GM12878 (cell line): ENCODE measurements at regions not wholly inside any gene's neighbourhood (a gene's known extent, or its start where the extent isn't known, plus 50 kb on each side); places are given as distances from the start of the nearest gene placed in this dataset.

Source experiments
- ATAC-seq: fragments of 200-7000 bp; cut with Tn5 transposase; 3 replicates; pipeline ENCODE4 v1.9.1; 2020; ENCODE audit warnings: mild to moderate bottlenecking, moderate library complexity
- BruUV-seq: library from RNA; stranded (reverse); fragments of 400-500 nt; replicated peaks from 2 replicates; lab custom pipeline; 2021; lab: Mats Ljungman, UMichigan
- CTCF ChIA-PET: fragments of 300-600 bp; sonication (Branson Sonifier 250); formaldehyde crosslinking; extraction: SDS; loops from one replicate; lab custom pipeline; 2021; ENCODE audit warnings: inconsistent platforms; lab: Yijun Ruan, JAX
- POLR2A ChIA-PET: fragments of 350-600 bp; formaldehyde crosslinking; extraction: SDS; loops from one replicate; lab custom pipeline; 2021; ENCODE audit warnings: inconsistent platforms; lab: Charles Lee
- RAD21 ChIA-PET: fragments of 300-600 bp; sonication (Branson Sonifier 250); formaldehyde crosslinking; loops from one replicate; lab custom pipeline; 2023; ENCODE audit warnings: antibody characterized with exemption; ENCODE audit not compliant: unreplicated experiment; lab: Charles Lee
- SMC1A ChIA-PET: fragments of 300-600 bp; sonication (Branson Sonifier 250); formaldehyde crosslinking; loops from one replicate; lab custom pipeline; 2023; ENCODE audit not compliant: unreplicated experiment, uncharacterized antibody; lab: Charles Lee
- DNase-seq: peaks from one replicate; pipeline ENCODE4 v3.0.0-alpha.2; 2011; ENCODE audit warnings: low read depth, low spot score
- FAIRE-seq: peaks from 3 replicates; lab custom pipeline; 2011; peaks lifted over from hg19 to GRCh38; lab: Jason Lieb, UNC
- H2AFZ ChIP-seq: 2 replicates; pipeline ENCODE4 v1.6.0; 2011; ENCODE audit warnings: low read depth, low read length, control low read depth; ENCODE audit not compliant: control insufficient read depth
- H3K27ac ChIP-seq: 2 replicates; pipeline ENCODE4 v1.5.1; 2011; ENCODE audit warnings: control low read depth; ENCODE audit not compliant: control insufficient read depth, insufficient read depth
- H3K27me3 ChIP-seq, 2 experiments: replicated peaks in 1 of 2; 2 replicates each; pipeline versions ENCODE4 v1.6.0 to v1.6.1; 2011; ENCODE audit warnings: low read length in 1 of 2; ENCODE audit not compliant: control insufficient read depth in 2 of 2, insufficient read depth in 2 of 2
- H3K36me3 ChIP-seq, 2 experiments: 2 replicates each; pipeline ENCODE4 v1.5.1; 2011; ENCODE audit warnings: low read length in 1 of 2; ENCODE audit not compliant: control insufficient read depth in 2 of 2, insufficient read depth in 2 of 2
- H3K4me1 ChIP-seq: 2 replicates; pipeline ENCODE4 v1.6.1; 2011; ENCODE audit warnings: mild to moderate bottlenecking, low read length, moderate library complexity, mixed read lengths; ENCODE audit not compliant: control insufficient read depth, insufficient read depth
- H3K4me2 ChIP-seq: 2 replicates; pipeline ENCODE4 v1.6.0; 2011; ENCODE audit warnings: control low read depth; ENCODE audit not compliant: control insufficient read depth, insufficient read depth
- H3K4me3 ChIP-seq: fragments of 200-600 bp; sonication (generic); 2 replicates; pipeline ENCODE4 v1.5.1; 2016
- H3K79me2 ChIP-seq: 2 replicates; pipeline ENCODE4 v1.6.0; 2011; ENCODE audit warnings: low read length; ENCODE audit not compliant: control insufficient read depth, insufficient read depth
- H3K9ac ChIP-seq: 2 replicates; pipeline ENCODE4 v1.8.0; 2011; ENCODE audit warnings: low read length, control low read depth, mixed read lengths; ENCODE audit not compliant: control insufficient read depth, insufficient read depth
- H3K9me3 ChIP-seq: replicated peaks from 3 replicates; pipeline ENCODE4 v1.5.1; 2011; ENCODE audit warnings: mild to moderate bottlenecking, low read length; ENCODE audit not compliant: control insufficient read depth, insufficient read depth
- H4K20me1 ChIP-seq: 2 replicates; pipeline ENCODE4 v1.6.0; 2011; ENCODE audit not compliant: control insufficient read depth, insufficient read depth
- BCL11A ChIP-seq: IDR thresholded peaks from 2 replicates; pipeline ENCODE4 v1.6.1; 2011; ENCODE audit warnings: low read depth, low read length
- BHLHE40 ChIP-seq, 2 experiments: fragments of 450-650 bp in 1 of 2; IDR thresholded peaks; 2 replicates each; pipeline ENCODE4 v1.6.1; 2011 to 2017; ENCODE audit warnings: low read depth in 2 of 2, borderline replicate concordance in 1 of 2, improper control_type of control experiment in 1 of 2, low read length in 1 of 2, mild to moderate bottlenecking in 1 of 2
- GATAD2B ChIP-seq: fragments of 450-650 bp; conservative IDR thresholded peaks from 2 replicates; pipeline ENCODE4 v1.6.1; 2017; ENCODE audit warnings: low read depth, mild to moderate bottlenecking, moderate library complexity
- KLF5 ChIP-seq: fragments of 450-650 bp; IDR thresholded peaks from 2 replicates; pipeline ENCODE4 v1.6.1; 2014; ENCODE audit warnings: mild to moderate bottlenecking; ENCODE audit not compliant: partially characterized antibody
- MEF2A ChIP-seq: IDR thresholded peaks from 2 replicates; pipeline ENCODE4 v1.6.1; 2011; ENCODE audit warnings: low read depth, mild to moderate bottlenecking, low read length, moderate library complexity; ENCODE audit not compliant: insufficient read depth
- MLLT1 ChIP-seq: fragments of 450-650 bp; IDR thresholded peaks from 2 replicates; pipeline ENCODE4 v1.6.1; 2016; ENCODE audit warnings: mild to moderate bottlenecking
- NR2F1 ChIP-seq: fragments of 450-650 bp; conservative IDR thresholded peaks from 2 replicates; pipeline ENCODE4 v1.6.1; 2017; ENCODE audit warnings: mild to moderate bottlenecking
- PML ChIP-seq: IDR thresholded peaks from 2 replicates; pipeline ENCODE4 v1.6.1; 2012; ENCODE audit warnings: low read length, inconsistent platforms
- SMARCA5 ChIP-seq: fragments of 450-650 bp; IDR thresholded peaks from 2 replicates; pipeline ENCODE4 v1.6.1; 2017; ENCODE audit warnings: mild to moderate bottlenecking
- ZBTB40 ChIP-seq: fragments of 450-650 bp; IDR thresholded peaks from 2 replicates; pipeline ENCODE4 v1.6.1; 2016; ENCODE audit warnings: mild to moderate bottlenecking, moderate library complexity, borderline replicate concordance
- WGBS: methylation state at CpG from one replicate; pipeline ENCODE4 v1.1.6; 2016; ENCODE audit warnings: low lambda C conversion rate; ENCODE audit not compliant: insufficient replicate concordance, insufficient coverage; ENCODE audit errors: missing lambda C conversion rate; 5-methylcytosine and 5-hydroxymethylcytosine counted together
- in situ Hi-C: fragments of 300-500 bp; cut with MboI; formaldehyde crosslinking; loops from 9 replicates; pipeline ENCODE4 v1.14.3; 2018; ENCODE audit warnings: mixed read lengths
- intact Hi-C: fragments of 100-400 bp; cut with micrococcal nuclease; formaldehyde crosslinking; loops from one replicate; pipeline ENCODE4 v1.14.2; 2022; ENCODE audit not compliant: unreplicated experiment

- FAIRE-seq (no peak), ATAC-seq (no peak), DNase-seq (no peak)
- Histone ChIP-seq H3K27me3 (0 out of 4 replicates have a peak, but pooled peaks cover 0 to 3% of the 10 kb centered on the region in 2 experiments), H3K36me3 (no peaks in the 10 kb centered on the region), H3K9ac (no peak overlapping the region), H4K20me1 (no peaks in the 10 kb centered on the region), H3K27ac (no peak overlapping the region), H3K4me2 (no peak overlapping the region), H3K4me3 (no peak overlapping the region), H2AFZ (no peak overlapping the region), H3K79me2 (no peaks in the 10 kb centered on the region), H3K4me1 (no peaks in the 10 kb centered on the region), H3K9me3 (no peaks in the 10 kb centered on the region)
- intact Hi-C loops = no loop called here
- WGBS = 36% methylated on average over 7 of the region's 7 CpGs
- POLR2A ChIA-PET = no interaction called here
- RAD21 ChIA-PET = no interaction called here
- in situ Hi-C loops = no loop called here
- CTCF ChIA-PET = no interaction called here
- no peak for TF ChIP-seq NR2F1
- TF ChIP-seq PML = no peak
- no peak for TF ChIP-seq MLLT1
- TF ChIP-seq BCL11A = no peak
- TF ChIP-seq GATAD2B = no peak
- no peak for TF ChIP-seq SMARCA5
- TF ChIP-seq BHLHE40 (IDR thresholded peaks at IDR 0.05; ENCODE audit: borderline replicate concordance in 1 of 2, low read depth in 2 of 2, low read length in 1 of 2) = no peak
- TF ChIP-seq MEF2A = no peak
- no peak for TF ChIP-seq ZBTB40
- TF ChIP-seq KLF5 = no peak
- BruUV-seq = no TSS peak
- SMC1A ChIA-PET = no interaction called here
Measured at GRCh38 chr6:131381709-131382093, 191.3 kb upstream of the ARG1 start.
